Neural progenitor cell (in vitro differentiated cells): ENCODE measurements at regions not wholly inside any gene's neighbourhood (a gene's known extent, or its start where the extent isn't known, plus 50 kb on each side); places are given as distances from the start of the nearest gene placed in this dataset.
A peak's percentile ranks its signal among the peaks of the same experiment; 100 is the strongest.

Experiments
- DNase-seq: peaks from one replicate; pipeline ENCODE4 v3.0.0-alpha.2; 2016; ENCODE audit warnings: low spot score
- H2AFZ ChIP-seq: fragments of 200-600 bp; sonication (generic); replicated peaks from 2 replicates; pipeline ENCODE4 v1.6.1; 2016; ENCODE audit warnings: antibody characterized with exemption
- H3F3A ChIP-seq: fragments of 200-600 bp; sonication (generic); 2 replicates; pipeline ENCODE4 v1.6.1; 2016; ENCODE audit warnings: antibody characterized with exemption, low read depth
- H3K27ac ChIP-seq: fragments of 200-600 bp; sonication (generic); 2 replicates; pipeline ENCODE4 v1.5.1; 2016; ENCODE audit warnings: mild to moderate bottlenecking
- H3K27me3 ChIP-seq: fragments of 200-600 bp; sonication (generic); 2 replicates; pipeline ENCODE4 v1.6.1; 2016; ENCODE audit warnings: mild to moderate bottlenecking, moderate library complexity
- H3K36me3 ChIP-seq: fragments of 200-600 bp; sonication (generic); 2 replicates; pipeline ENCODE4 v1.5.1; 2016
- H3K4me1 ChIP-seq: fragments of 200-600 bp; sonication (generic); 2 replicates; pipeline ENCODE4 v1.6.1; 2016; ENCODE audit warnings: mixed run types
- H3K4me2 ChIP-seq: fragments of 200-600 bp; sonication (generic); 2 replicates; pipeline ENCODE4 v1.6.1; 2016
- H3K4me3 ChIP-seq: fragments of 200-600 bp; sonication (generic); 2 replicates; pipeline ENCODE4 v1.5.1; 2016
- H3K79me2 ChIP-seq: fragments of 200-600 bp; sonication (generic); 2 replicates; pipeline ENCODE4 v1.6.1; 2016; ENCODE audit warnings: low read depth
- H3K9ac ChIP-seq: fragments of 200-600 bp; sonication (generic); 2 replicates; pipeline ENCODE4 v1.6.1; 2016
- H3K9me3 ChIP-seq: fragments of 200-600 bp; sonication (generic); 2 replicates; pipeline ENCODE4 v1.5.1; 2016; ENCODE audit warnings: low read depth
- H4K20me1 ChIP-seq: fragments of 200-600 bp; sonication (generic); 2 replicates; pipeline ENCODE4 v1.6.1; 2016; ENCODE audit warnings: low read depth
- H3K27ac Mint-ChIP-seq: 3 replicates; pipeline ENCODE4 v1.8.0; 2021; ENCODE audit warnings: mixed read lengths
- H3K27me3 Mint-ChIP-seq: 2 replicates; pipeline ENCODE4 v1.8.0; 2022; ENCODE audit warnings: low read depth, mild to moderate bottlenecking, inconsistent platforms, moderate library complexity, mixed read lengths; ENCODE audit not compliant: insufficient read depth
- H3K36me3 Mint-ChIP-seq: 3 replicates; pipeline ENCODE4 v1.8.0; 2021; ENCODE audit warnings: mixed read lengths
- H3K4me1 Mint-ChIP-seq: 3 replicates; pipeline ENCODE4 v1.8.0; 2021; ENCODE audit warnings: mixed read lengths
- H3K4me3 Mint-ChIP-seq: 3 replicates; pipeline ENCODE4 v1.8.0; 2021; ENCODE audit warnings: mild to moderate bottlenecking, moderate library complexity, mixed read lengths
- H3K9me3 Mint-ChIP-seq: 3 replicates; pipeline ENCODE4 v1.8.0; 2020; ENCODE audit warnings: mixed read lengths
- EZH2 ChIP-seq: fragments of 200-600 bp; sonication (generic); IDR thresholded peaks from 2 replicates; pipeline ENCODE4 v1.6.1; 2017; ENCODE audit warnings: antibody characterized with exemption, mild to moderate bottlenecking, moderate library complexity
- EZH2phosphoT487 ChIP-seq: fragments of 200-600 bp; sonication (generic); IDR thresholded peaks from 2 replicates; pipeline ENCODE4 v1.6.1; 2017; ENCODE audit warnings: antibody characterized with exemption
- TF ChIP-seq, protein P1 (sequence below): fragments of 200-600 bp; sonication (generic); IDR thresholded peaks from 2 replicates; pipeline ENCODE4 v1.5.1; 2017; ENCODE audit warnings: antibody characterized with exemption, mild to moderate bottlenecking

DNA sequence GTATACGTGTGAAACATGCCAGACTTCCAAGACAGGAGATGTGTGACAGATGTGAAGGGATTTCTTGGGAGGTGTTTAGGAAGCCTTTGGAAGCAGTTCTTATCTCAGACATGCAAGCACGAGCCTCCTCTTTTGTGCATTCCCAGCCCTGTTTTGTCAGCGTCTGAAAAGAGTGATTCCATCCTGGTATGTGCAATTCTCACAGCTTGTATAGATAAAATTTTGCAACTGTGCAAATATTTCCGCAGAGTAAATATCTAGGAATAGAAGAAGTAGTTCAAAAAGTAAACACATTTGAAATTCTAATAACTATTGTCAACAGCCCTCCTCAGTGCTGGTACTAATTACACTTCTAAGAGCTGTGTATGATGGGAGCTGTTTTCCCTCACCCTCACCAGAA lies 72.3 kb upstream of the C1QTNF9B start:
- H3K36me3 ChIP-seq, result no peaks in the 10 kb centered on the region
- H3K4me1 Mint-ChIP-seq, result peaks cover 19% of the 10 kb centered on the region
- H3K4me2 ChIP-seq, result no peak overlapping the region
- no peaks in the 10 kb centered on the region for H3K9me3 ChIP-seq
- peaks cover 3% of the 10 kb centered on the region for H3K27me3 Mint-ChIP-seq
- no peak overlapping the region for H3K9ac ChIP-seq
- H3F3A ChIP-seq, result no peaks in the 10 kb centered on the region
- H3K27ac ChIP-seq, result no peak overlapping the region
- DNase-seq, result no peak
- H3K27me3 ChIP-seq, result no peaks in the 10 kb centered on the region
- no peaks in the 10 kb centered on the region for H3K36me3 Mint-ChIP-seq
- H2AFZ ChIP-seq, result no peak overlapping the region
- H4K20me1 ChIP-seq, result no peaks in the 10 kb centered on the region
- no peaks in the 10 kb centered on the region for H3K79me2 ChIP-seq
- H3K27ac Mint-ChIP-seq, result peak overlapping the region; percentile 48
- H3K9me3 Mint-ChIP-seq, result peaks cover 8% of the 10 kb centered on the region
- H3K4me3 Mint-ChIP-seq, result no peak overlapping the region
- peaks cover 6% of the 10 kb centered on the region for H3K4me1 ChIP-seq
- TF ChIP-seq, protein P1, sequence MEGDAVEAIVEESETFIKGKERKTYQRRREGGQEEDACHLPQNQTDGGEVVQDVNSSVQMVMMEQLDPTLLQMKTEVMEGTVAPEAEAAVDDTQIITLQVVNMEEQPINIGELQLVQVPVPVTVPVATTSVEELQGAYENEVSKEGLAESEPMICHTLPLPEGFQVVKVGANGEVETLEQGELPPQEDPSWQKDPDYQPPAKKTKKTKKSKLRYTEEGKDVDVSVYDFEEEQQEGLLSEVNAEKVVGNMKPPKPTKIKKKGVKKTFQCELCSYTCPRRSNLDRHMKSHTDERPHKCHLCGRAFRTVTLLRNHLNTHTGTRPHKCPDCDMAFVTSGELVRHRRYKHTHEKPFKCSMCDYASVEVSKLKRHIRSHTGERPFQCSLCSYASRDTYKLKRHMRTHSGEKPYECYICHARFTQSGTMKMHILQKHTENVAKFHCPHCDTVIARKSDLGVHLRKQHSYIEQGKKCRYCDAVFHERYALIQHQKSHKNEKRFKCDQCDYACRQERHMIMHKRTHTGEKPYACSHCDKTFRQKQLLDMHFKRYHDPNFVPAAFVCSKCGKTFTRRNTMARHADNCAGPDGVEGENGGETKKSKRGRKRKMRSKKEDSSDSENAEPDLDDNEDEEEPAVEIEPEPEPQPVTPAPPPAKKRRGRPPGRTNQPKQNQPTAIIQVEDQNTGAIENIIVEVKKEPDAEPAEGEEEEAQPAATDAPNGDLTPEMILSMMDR, result no peak
- TF ChIP-seq EZH2phosphoT487 (no peak), EZH2 (no peak)
- no peak overlapping the region for H3K4me3 ChIP-seq

DNA sequence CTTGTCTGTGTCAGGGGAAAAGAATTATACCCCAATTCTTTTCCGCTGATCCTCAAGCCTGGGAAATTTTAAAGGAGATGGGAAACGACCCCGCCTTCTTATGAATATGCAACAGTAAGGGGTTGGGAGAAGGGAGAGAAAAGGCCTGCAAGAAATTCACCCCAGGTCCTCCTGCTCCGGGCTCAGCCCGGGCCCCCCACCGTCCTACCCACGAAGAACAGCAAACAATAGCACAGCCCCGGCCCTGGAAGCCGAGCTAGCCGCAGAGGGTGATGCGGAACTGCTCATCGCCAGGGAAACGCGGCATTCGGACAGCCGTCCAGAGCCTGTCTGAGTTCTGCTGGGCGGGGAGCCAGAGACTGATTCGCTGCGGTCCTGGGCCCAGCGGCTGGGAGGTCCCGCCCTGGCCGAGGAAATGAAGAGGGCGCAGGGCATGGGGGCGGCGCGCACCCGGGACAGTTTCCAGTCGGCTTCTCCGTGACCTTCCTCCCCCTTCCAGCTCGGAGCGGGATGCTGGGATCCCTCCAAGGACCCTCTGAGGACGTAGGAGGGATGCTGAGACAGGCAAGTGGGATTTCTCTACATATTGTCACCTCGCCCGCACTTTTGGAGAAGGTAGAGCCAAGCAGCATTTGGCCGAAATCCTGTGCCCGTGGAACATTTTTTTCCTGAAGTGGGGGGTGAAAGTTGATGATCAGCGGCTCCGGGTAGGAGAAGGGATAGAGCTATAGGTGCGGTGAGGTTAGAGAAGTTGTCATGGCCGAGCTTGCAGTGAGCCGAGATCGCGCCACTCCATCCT lies 82.3 kb upstream of the C1QTNF9B start:
- Histone ChIP-seq H3K9me3 (no peaks in the 10 kb centered on the region), H3K4me2 (peak overlapping the region; percentile 92), H3K4me3 (peak overlapping the region; percentile 73), H3F3A (peaks cover 22% of the 10 kb centered on the region), H3K27me3 (peaks cover 15% of the 10 kb centered on the region), H4K20me1 (no peaks in the 10 kb centered on the region), H3K27ac (no peak overlapping the region), H3K9ac (no peak overlapping the region), H3K4me1 (peaks cover 9% of the 10 kb centered on the region), H2AFZ (peak overlapping the region; percentile 90), H3K79me2 (no peaks in the 10 kb centered on the region), H3K36me3 (no peaks in the 10 kb centered on the region)
- Mint-ChIP-seq H3K36me3 (peaks cover 17% of the 10 kb centered on the region), H3K27ac (peak overlapping the region; percentile 91), H3K4me3 (peak overlapping the region; percentile 95), H3K4me1 (peaks cover 45% of the 10 kb centered on the region), H3K27me3 (peaks cover 6% of the 10 kb centered on the region), H3K9me3 (no peaks in the 10 kb centered on the region)
- TF ChIP-seq, protein P1, result no peak
- TF ChIP-seq EZH2 (peak; percentile 41), EZH2phosphoT487 (no peak)
- peak; percentile 81 for DNase-seq

DNA sequence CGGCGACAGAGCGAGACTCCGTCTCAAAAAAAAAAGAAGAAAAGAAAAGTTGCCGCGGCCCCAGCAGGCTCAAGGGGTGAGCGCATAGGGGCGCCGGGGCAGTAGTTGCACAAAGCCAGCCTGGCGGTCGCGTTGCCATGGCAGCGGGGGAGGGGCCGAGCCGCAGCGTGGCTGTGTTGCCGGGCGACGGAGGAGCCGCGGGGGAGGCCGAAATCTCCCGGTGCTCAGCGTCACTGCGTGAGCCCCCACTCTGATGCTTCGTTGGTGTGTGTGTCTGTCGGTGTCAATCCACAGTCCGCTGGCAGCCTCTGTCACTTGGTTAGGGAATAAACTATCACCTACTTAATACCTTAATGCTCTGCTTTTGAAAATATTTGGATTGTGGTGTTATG lies 82.9 kb upstream of the C1QTNF9B start:
- Histone ChIP-seq H3K4me1 (peaks cover 9% of the 10 kb centered on the region), H3K79me2 (no peaks in the 10 kb centered on the region), H3K4me2 (peak overlapping the region; percentile 92), H3K27ac (no peak overlapping the region), H2AFZ (peak overlapping the region; percentile 90), H3F3A (peaks cover 22% of the 10 kb centered on the region), H3K4me3 (peak overlapping the region; percentile 73), H3K27me3 (peaks cover 15% of the 10 kb centered on the region), H3K36me3 (no peaks in the 10 kb centered on the region), H3K9ac (no peak overlapping the region), H3K9me3 (no peaks in the 10 kb centered on the region), H4K20me1 (no peaks in the 10 kb centered on the region)
- DNase-seq, result peak; percentile 95
- peak overlapping the region; percentile 91 for H3K27ac Mint-ChIP-seq
- peak overlapping the region; percentile 95 for H3K4me3 Mint-ChIP-seq
- H3K4me1 Mint-ChIP-seq, result peaks cover 47% of the 10 kb centered on the region
- H3K36me3 Mint-ChIP-seq, result peaks cover 23% of the 10 kb centered on the region
- peaks cover 2% of the 10 kb centered on the region for H3K9me3 Mint-ChIP-seq
- TF ChIP-seq EZH2phosphoT487 (no peak), EZH2 (no peak)
- TF ChIP-seq, protein P1, result no peak
- peaks cover 6% of the 10 kb centered on the region for H3K27me3 Mint-ChIP-seq
